Breast epithelium (tissue), 3 donors: ENCODE measurements at regions not wholly inside any gene's neighbourhood (a gene's known extent, or its start where the extent isn't known, plus 50 kb on each side); places are given as distances from the start of the nearest gene placed in this dataset.

Experiments
- CTCF ChIP-seq, 3 donors: fragments of 450-650 bp; IDR thresholded peaks; one replicate each; pipeline ENCODE4 v1.5.1; 2016 to 2017; ENCODE audit warnings: antibody characterized with exemption in 3 of 3, mild to moderate bottlenecking in 3 of 3, moderate library complexity in 3 of 3
- POLR2A ChIP-seq: fragments of 450-650 bp; IDR thresholded peaks from one replicate; pipeline ENCODE4 v1.6.1; 2016; ENCODE audit warnings: antibody characterized with exemption, mild to moderate bottlenecking, moderate library complexity
- POLR2AphosphoS5 ChIP-seq, 3 donors: sonication (generic); formaldehyde crosslinking; IDR thresholded peaks; one replicate each; pipeline ENCODE4 v1.6.1; 2017; ENCODE audit warnings: antibody characterized with exemption in 3 of 3

- TF ChIP-seq CTCF (IDR thresholded peaks at IDR 0.05) (no peak), POLR2AphosphoS5 (IDR thresholded peaks at IDR 0.05) (no peak), POLR2A (no peak)
These were observed 381.2 kb upstream of the PDE4D start for GRCh38 chr5:60274747-60275146.
